HCT116 (cell line): ENCODE measurements at regions not wholly inside any gene's neighbourhood (a gene's known extent, or its start where the extent isn't known, plus 50 kb on each side); places are given as distances from the start of the nearest gene placed in this dataset.

Experiments used
- ATAC-seq: fragments of 200-7000 bp; cut with Tn5 transposase; 2 replicates; pipeline ENCODE4 v1.9.1; 2020; ENCODE audit warnings: mild to moderate bottlenecking, moderate library complexity
- BruUV-seq: library from RNA; stranded (reverse); fragments of 400-500 nt; replicated peaks from 2 replicates; lab custom pipeline; 2021; lab: Mats Ljungman, UMichigan
- CTCF ChIA-PET: fragments of 300-600 bp; sonication (Branson Sonifier 250); formaldehyde crosslinking; loops from one replicate; lab custom pipeline; 2021; ENCODE audit warnings: antibody characterized with exemption; lab: Charles Lee
- POLR2A ChIA-PET: fragments of 300-600, 350-600 bp; sonication (Branson Sonifier 250); formaldehyde crosslinking; loops from one replicate; lab custom pipeline; 2021; ENCODE audit warnings: antibody characterized with exemption; lab: Charles Lee
- RAD21 ChIA-PET, 2 experiments: fragments of 300-600 bp; sonication (Branson Sonifier 250); formaldehyde crosslinking; loops; one replicate each; lab custom pipeline; 2023; ENCODE audit warnings: low total read pairs in 2 of 2; ENCODE audit not compliant: uncharacterized antibody in 2 of 2, unreplicated experiment in 2 of 2, low non-redundant PET in 1 of 2; lab: Charles Lee
- DNase-seq: peaks from one replicate; pipeline ENCODE4 v3.0.0-alpha.2; 2010; ENCODE audit warnings: low read depth, low spot score
- H2AFZ ChIP-seq: fragments of 200-600 bp; shearing (Covaris generic), sonication (generic); 2 replicates; pipeline ENCODE4 v1.6.1; 2017; ENCODE audit warnings: low read depth, mixed run types, mixed read lengths, antibody characterized with exemption, low read length; ENCODE audit not compliant: poor library complexity, severe bottlenecking
- H3K27ac ChIP-seq: 2 replicates; pipeline ENCODE4 v1.5.1; 2012; ENCODE audit warnings: low read depth, low read length
- H3K27me3 ChIP-seq: fragments of 200-600 bp; sonication (generic); 2 replicates; pipeline ENCODE4 v1.6.1; 2016; ENCODE audit warnings: mixed run types, low read length, mixed read lengths; ENCODE audit not compliant: insufficient read depth
- H3K36me3 ChIP-seq, 2 experiments: fragments of 200-500 bp in 1 of 2; fragments of 200-600 bp in 1 of 2; sonication (Bioruptor generic) in 1 of 2; sonication (generic) in 1 of 2; 2 replicates each; pipeline versions ENCODE4 v1.5.1 to v1.6.1; 2014 to 2016; ENCODE audit warnings: low read length in 2 of 2, inconsistent platforms in 1 of 2, mixed read lengths in 1 of 2, mixed run types in 1 of 2; ENCODE audit not compliant: insufficient read depth in 2 of 2, control insufficient read depth in 1 of 2
- H3K4me1 ChIP-seq, 2 experiments: fragments of 200-600 bp in 1 of 2; sonication (generic) in 1 of 2; 2 replicates each; pipeline versions ENCODE4 v1.5.1 to v1.6.1; 2012 to 2017; ENCODE audit warnings: low read length in 2 of 2, inconsistent platforms in 1 of 2, mild to moderate bottlenecking in 1 of 2, mixed read lengths in 1 of 2, mixed run types in 1 of 2, moderate library complexity in 1 of 2; ENCODE audit not compliant: insufficient read depth in 2 of 2, control insufficient read depth in 1 of 2
- H3K4me2 ChIP-seq: fragments of 200-600 bp; sonication (generic); 2 replicates; pipeline ENCODE4 v1.6.1; 2017; ENCODE audit warnings: mixed run types, low read length, mixed read lengths
- H3K4me3 ChIP-seq, 2 experiments: fragments of 200-600 bp in 1 of 2; sonication (generic) in 1 of 2; replicated peaks in 1 of 2; 2 replicates each; pipeline ENCODE4 v1.5.1; 2011 to 2016; ENCODE audit warnings: low read length in 2 of 2, control low read depth in 1 of 2, low read depth in 1 of 2, mild to moderate bottlenecking in 1 of 2, mixed read lengths in 1 of 2, mixed run types in 1 of 2
- H3K79me2 ChIP-seq: fragments of 200-600 bp; sonication (generic); 2 replicates; pipeline ENCODE4 v1.6.1; 2017; ENCODE audit warnings: mild to moderate bottlenecking, mixed run types, low read length, moderate library complexity, mixed read lengths; ENCODE audit not compliant: insufficient read depth
- H3K9ac ChIP-seq: fragments of 200-600 bp; sonication (generic); 2 replicates; pipeline ENCODE4 v1.6.1; 2016; ENCODE audit warnings: low read length, mixed read lengths
- H3K9me2 ChIP-seq: fragments of 200-600 bp; sonication (generic), shearing (Covaris generic); 2 replicates; pipeline ENCODE4 v1.6.1; 2017; ENCODE audit warnings: mixed run types, mild to moderate bottlenecking, moderate library complexity; ENCODE audit not compliant: insufficient read depth
- H3K9me3 ChIP-seq, 2 experiments: fragments of 200-500 bp in 1 of 2; fragments of 200-600 bp in 1 of 2; sonication (Bioruptor generic) in 1 of 2; sonication (generic) in 1 of 2; 2 replicates each; pipeline ENCODE4 v1.6.1; 2014 to 2017; ENCODE audit warnings: low read length in 2 of 2, mixed read lengths in 2 of 2, inconsistent platforms in 1 of 2, low read depth in 1 of 2, mild to moderate bottlenecking in 1 of 2, mixed run types in 1 of 2, moderate library complexity in 1 of 2; ENCODE audit not compliant: control insufficient read depth in 1 of 2, insufficient read depth in 1 of 2
- H4K20me1 ChIP-seq: fragments of 200-600 bp; sonication (generic), shearing (Covaris generic); 2 replicates; pipeline ENCODE4 v1.6.1; 2017; ENCODE audit warnings: mixed run types, mild to moderate bottlenecking, moderate library complexity; ENCODE audit not compliant: insufficient read depth
- ELF1 ChIP-seq: IDR thresholded peaks from 2 replicates; pipeline ENCODE4 v1.6.1; 2012; ENCODE audit warnings: low read depth, borderline replicate concordance
- EZH2 ChIP-seq: fragments of 200-600 bp; sonication (generic); IDR thresholded peaks from 2 replicates; pipeline ENCODE4 v1.6.1; 2017; ENCODE audit warnings: antibody characterized with exemption, mixed run types
- EZH2phosphoT487 ChIP-seq: fragments of 200-600 bp; IDR thresholded peaks from 2 replicates; pipeline ENCODE4 v1.6.1; 2018; ENCODE audit warnings: antibody characterized with exemption, borderline replicate concordance
- FOSL1 ChIP-seq: IDR thresholded peaks from 2 replicates; pipeline ENCODE4 v1.6.1; 2012; ENCODE audit warnings: low read depth
- POLR2AphosphoS5 ChIP-seq: IDR thresholded peaks from 2 replicates; pipeline ENCODE4 v1.6.1; 2011; ENCODE audit warnings: mild to moderate bottlenecking, low read depth, low read length, moderate library complexity
- SIN3A ChIP-seq: IDR thresholded peaks from 2 replicates; pipeline ENCODE4 v1.6.1; 2012; ENCODE audit warnings: low read depth
- intact Hi-C: fragments of 100-400 bp; cut with micrococcal nuclease; formaldehyde crosslinking; loops from 2 replicates; pipeline ENCODE4 v1.10.0; 2022
- TF ChIP-seq, protein P1 (sequence below): IDR thresholded peaks from 2 replicates; pipeline ENCODE4 v1.6.1; 2011; ENCODE audit warnings: mild to moderate bottlenecking, low read length, moderate library complexity; ENCODE audit not compliant: insufficient replicate concordance; ENCODE audit errors: extremely low read depth
- TF ChIP-seq, protein P2 (sequence below): IDR thresholded peaks from 2 replicates; pipeline ENCODE4 v1.6.1; 2012

- TF ChIP-seq, protein P1, sequence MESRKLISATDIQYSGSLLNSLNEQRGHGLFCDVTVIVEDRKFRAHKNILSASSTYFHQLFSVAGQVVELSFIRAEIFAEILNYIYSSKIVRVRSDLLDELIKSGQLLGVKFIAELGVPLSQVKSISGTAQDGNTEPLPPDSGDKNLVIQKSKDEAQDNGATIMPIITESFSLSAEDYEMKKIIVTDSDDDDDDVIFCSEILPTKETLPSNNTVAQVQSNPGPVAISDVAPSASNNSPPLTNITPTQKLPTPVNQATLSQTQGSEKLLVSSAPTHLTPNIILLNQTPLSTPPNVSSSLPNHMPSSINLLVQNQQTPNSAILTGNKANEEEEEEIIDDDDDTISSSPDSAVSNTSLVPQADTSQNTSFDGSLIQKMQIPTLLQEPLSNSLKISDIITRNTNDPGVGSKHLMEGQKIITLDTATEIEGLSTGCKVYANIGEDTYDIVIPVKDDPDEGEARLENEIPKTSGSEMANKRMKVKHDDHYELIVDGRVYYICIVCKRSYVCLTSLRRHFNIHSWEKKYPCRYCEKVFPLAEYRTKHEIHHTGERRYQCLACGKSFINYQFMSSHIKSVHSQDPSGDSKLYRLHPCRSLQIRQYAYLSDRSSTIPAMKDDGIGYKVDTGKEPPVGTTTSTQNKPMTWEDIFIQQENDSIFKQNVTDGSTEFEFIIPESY: no peak
Measured at GRCh38 chr4:110959041-110959643, 336.3 kb upstream of the PITX2 start (continued).

- H3K4me3 ChIP-seq: no peak overlapping the region
- H3K27me3 ChIP-seq: no peaks in the 10 kb centered on the region
- no peak overlapping the region for H3K9ac ChIP-seq
- H3K27ac ChIP-seq: no peak overlapping the region
- no peaks in the 10 kb centered on the region for H3K79me2 ChIP-seq
- TF ChIP-seq EZH2phosphoT487: no peak
- TF ChIP-seq, protein P2, sequence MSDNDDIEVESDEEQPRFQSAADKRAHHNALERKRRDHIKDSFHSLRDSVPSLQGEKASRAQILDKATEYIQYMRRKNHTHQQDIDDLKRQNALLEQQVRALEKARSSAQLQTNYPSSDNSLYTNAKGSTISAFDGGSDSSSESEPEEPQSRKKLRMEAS: no peak
- no peak for TF ChIP-seq EZH2
- no peak for TF ChIP-seq SIN3A
- TF ChIP-seq, protein P1: no peak
- no peak for TF ChIP-seq ELF1
- TF ChIP-seq FOSL1: no peak
- TF ChIP-seq POLR2AphosphoS5: no peak
- BruUV-seq: no TSS peak
- no peaks in the 10 kb centered on the region for H3K9me2 ChIP-seq
- DNase-seq: no peak
- no peaks in the 10 kb centered on the region for H4K20me1 ChIP-seq
- ChIA-PET CTCF (no interaction called here), RAD21 (no interaction called here), POLR2A (no interaction called here)
- H3K4me2 ChIP-seq: no peak overlapping the region
- no peak for ATAC-seq
- no peaks in the 10 kb centered on the region for H3K36me3 ChIP-seq
- intact Hi-C loops: no loop called here
- peak overlapping the region; percentile 39 for H2AFZ ChIP-seq
- H3K9me3 ChIP-seq: no peaks in the 10 kb centered on the region
- no peaks in the 10 kb centered on the region for H3K4me1 ChIP-seq
Measured at GRCh38 chr4:110961066-110961465, 338.2 kb upstream of the PITX2 start.
